GM21447 (cell line): ENCODE measurements at regions not wholly inside any gene's neighbourhood (a gene's known extent, or its start where the extent isn't known, plus 50 kb on each side); places are given as distances from the start of the nearest gene placed in this dataset.
A peak's percentile ranks its signal among the peaks of the same experiment; 100 is the strongest.

ENCODE experiments used
- ATAC-seq: cut with Tn5 transposase; IDR thresholded peaks from one replicate; pipeline ENCODE4 v1.9.1; 2021; ENCODE audit not compliant: unreplicated experiment

GRCh38 chr2:195413422-195413821, 243.6 kb upstream of the SLC39A10 start:
- no peak for ATAC-seq

- no peak for ATAC-seq
These were observed 245.8 kb upstream of the SLC39A10 start for GRCh38 chr2:195411219-195411687.

GRCh38 chr2:195410074-195410671, 246.9 kb upstream of the SLC39A10 start:
- ATAC-seq: no peak

- no peak for ATAC-seq
These were observed 248.2 kb upstream of the SLC39A10 start for GRCh38 chr2:195408811-195409210.

GRCh38 chr2:195408196-195408595, 248.8 kb upstream of the SLC39A10 start:
- ATAC-seq: no peak

GRCh38 chr2:195407783-195408182, 249.2 kb upstream of the SLC39A10 start:
- ATAC-seq: no peak

GRCh38 chr2:195406886-195407603, 250.0 kb upstream of the SLC39A10 start:
- no peak for ATAC-seq

- no peak for ATAC-seq
These were observed 252.4 kb upstream of the SLC39A10 start for GRCh38 chr2:195404651-195405050.

- no peak for ATAC-seq
These were observed 260.5 kb upstream of the SLC39A10 start for GRCh38 chr2:195396479-195396878.

- ATAC-seq: no peak
These were observed 261.7 kb upstream of the SLC39A10 start for GRCh38 chr2:195395362-195395761.

GRCh38 chr2:195392446-195393336, 264.3 kb upstream of the SLC39A10 start:
- peak; percentile 61 for ATAC-seq

GRCh38 chr2:195390686-195391321, 266.2 kb upstream of the SLC39A10 start:
- no peak for ATAC-seq

GRCh38 chr2:195388028-195388427, 269.0 kb upstream of the SLC39A10 start:
- no peak for ATAC-seq

GRCh38 chr2:195382186-195382585, 274.8 kb upstream of the SLC39A10 start:
- no peak for ATAC-seq

- no peak for ATAC-seq
These were observed 286.7 kb upstream of the SLC39A10 start for GRCh38 chr2:195370167-195370943.

- no peak for ATAC-seq
These were observed 287.8 kb upstream of the SLC39A10 start for GRCh38 chr2:195369218-195369587.

GRCh38 chr2:195368249-195369217, 288.5 kb upstream of the SLC39A10 start:
- ATAC-seq: no peak

GRCh38 chr2:195367809-195368208, 289.2 kb upstream of the SLC39A10 start:
- no peak for ATAC-seq
